ENCODE measurements at regions not wholly inside any gene's neighbourhood (a gene's known extent, or its start where the extent isn't known, plus 50 kb on each side); places are given as distances from the start of the nearest gene placed in this dataset.

DNA sequence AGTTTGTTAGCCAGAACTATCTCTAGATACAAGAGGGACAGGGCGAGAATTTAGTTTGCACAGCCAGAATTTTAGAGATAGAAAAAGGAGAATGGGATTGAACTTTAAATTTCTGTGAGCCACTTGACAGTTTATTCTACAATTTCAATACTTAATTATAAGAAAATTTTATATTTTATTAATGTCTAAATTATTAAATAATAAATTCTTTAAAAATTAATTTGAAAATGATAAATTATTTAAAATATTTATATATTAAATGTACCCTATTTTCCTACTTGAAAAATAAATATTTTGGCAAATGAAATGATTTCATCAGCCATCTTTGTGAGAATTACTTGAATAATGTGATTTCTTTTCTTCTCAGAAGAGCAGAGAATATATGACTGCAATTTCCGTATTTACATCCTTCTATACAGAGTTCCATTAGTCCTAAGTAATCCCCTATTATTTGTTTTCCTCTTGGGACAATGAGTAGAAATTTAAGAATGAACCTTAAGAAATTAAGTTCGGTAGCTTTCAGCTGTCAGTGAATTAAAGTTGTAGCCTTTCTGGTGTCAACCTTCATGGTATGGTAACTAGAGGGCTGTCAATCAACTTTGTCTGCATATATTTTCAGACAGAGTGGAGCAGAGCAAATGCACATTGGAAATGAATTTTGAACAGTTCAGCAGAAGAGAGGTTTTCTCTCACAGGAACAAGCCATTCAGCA is 763.9 kb downstream of the PCDH18 start:
- TF ChIP-seq SMC3 (IDR thresholded peaks at IDR 0.05; ENCODE audit: low read depth, low read length) (no peak), MAZ (IDR thresholded peaks at IDR 0.05; ENCODE audit: borderline replicate concordance, low read depth, low read length) (no peak), FOS (IDR thresholded peaks at IDR 0.05; ENCODE audit: low read depth, low read length) (no peak), MAFK (IDR thresholded peaks at IDR 0.05; ENCODE audit: low read depth, low read length) (no peak), RCOR1 (IDR thresholded peaks at IDR 0.05; ENCODE audit: insufficient replicate concordance, low read length) (no peak), RAD21 (IDR thresholded peaks at IDR 0.05; ENCODE audit: low read length) (no peak), MXI1 (IDR thresholded peaks at IDR 0.05; ENCODE audit: borderline replicate concordance, low read depth, low read length) (no peak), POLR2A (IDR thresholded peaks at IDR 0.05; ENCODE audit: low read depth, low read length) (no peak), BHLHE40 (IDR thresholded peaks at IDR 0.05; ENCODE audit: low read depth, low read length) (no peak)
- TF ChIP-seq, protein P1, sequence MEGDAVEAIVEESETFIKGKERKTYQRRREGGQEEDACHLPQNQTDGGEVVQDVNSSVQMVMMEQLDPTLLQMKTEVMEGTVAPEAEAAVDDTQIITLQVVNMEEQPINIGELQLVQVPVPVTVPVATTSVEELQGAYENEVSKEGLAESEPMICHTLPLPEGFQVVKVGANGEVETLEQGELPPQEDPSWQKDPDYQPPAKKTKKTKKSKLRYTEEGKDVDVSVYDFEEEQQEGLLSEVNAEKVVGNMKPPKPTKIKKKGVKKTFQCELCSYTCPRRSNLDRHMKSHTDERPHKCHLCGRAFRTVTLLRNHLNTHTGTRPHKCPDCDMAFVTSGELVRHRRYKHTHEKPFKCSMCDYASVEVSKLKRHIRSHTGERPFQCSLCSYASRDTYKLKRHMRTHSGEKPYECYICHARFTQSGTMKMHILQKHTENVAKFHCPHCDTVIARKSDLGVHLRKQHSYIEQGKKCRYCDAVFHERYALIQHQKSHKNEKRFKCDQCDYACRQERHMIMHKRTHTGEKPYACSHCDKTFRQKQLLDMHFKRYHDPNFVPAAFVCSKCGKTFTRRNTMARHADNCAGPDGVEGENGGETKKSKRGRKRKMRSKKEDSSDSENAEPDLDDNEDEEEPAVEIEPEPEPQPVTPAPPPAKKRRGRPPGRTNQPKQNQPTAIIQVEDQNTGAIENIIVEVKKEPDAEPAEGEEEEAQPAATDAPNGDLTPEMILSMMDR (conservative IDR thresholded peaks at IDR 0.05; ENCODE audit: low read depth, low read length), result no peak
- TF ChIP-seq, protein P2, sequence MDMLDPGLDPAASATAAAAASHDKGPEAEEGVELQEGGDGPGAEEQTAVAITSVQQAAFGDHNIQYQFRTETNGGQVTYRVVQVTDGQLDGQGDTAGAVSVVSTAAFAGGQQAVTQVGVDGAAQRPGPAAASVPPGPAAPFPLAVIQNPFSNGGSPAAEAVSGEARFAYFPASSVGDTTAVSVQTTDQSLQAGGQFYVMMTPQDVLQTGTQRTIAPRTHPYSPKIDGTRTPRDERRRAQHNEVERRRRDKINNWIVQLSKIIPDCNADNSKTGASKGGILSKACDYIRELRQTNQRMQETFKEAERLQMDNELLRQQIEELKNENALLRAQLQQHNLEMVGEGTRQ (IDR thresholded peaks at IDR 0.05; ENCODE audit: low read depth, low read length), result no peak

All from IMR-90 (cell line).